ENCODE measurements at regions not wholly inside any gene's neighbourhood (a gene's known extent, or its start where the extent isn't known, plus 50 kb on each side); places are given as distances from the start of the nearest gene placed in this dataset.

GRCh38 chr12:126469211-126469610 lies 1404.0 kb downstream of the AACS start:
- POLR2A ChIA-PET, result interaction anchor here (0.6 kb wide), 1 partner anchor 116 kb away, joined by 3 read pairs; no protein-coding TSS in a partner anchor
- Histone ChIP-seq H3K36me3 (ENCODE audit: control insufficient read depth, insufficient read depth, low read length) (no peaks in the 10 kb centered on the region), H3K27me3 (ENCODE audit: control insufficient read depth, insufficient read depth, low read length) (no peaks in the 10 kb centered on the region), H3K4me3 (ENCODE audit: low read depth, low read length) (no peak overlapping the region)
- no peak for DNase-seq (ENCODE audit: low read depth)
- CTCF ChIA-PET, result interaction anchor here (0.6 kb wide), 1 partner anchor 320 kb away, joined by 4 read pairs; no protein-coding TSS in a partner anchor
- no peak for TF ChIP-seq CTCF (IDR thresholded peaks at IDR 0.05; ENCODE audit: insufficient read depth, low read depth, low read length)

- no peak for TF ChIP-seq CTCF (IDR thresholded peaks at IDR 0.05; ENCODE audit: insufficient read depth, low read depth, low read length)
- POLR2A ChIA-PET, result no interaction called here
- DNase-seq (ENCODE audit: low read depth), result no peak
- Histone ChIP-seq H3K36me3 (ENCODE audit: control insufficient read depth, insufficient read depth, low read length) (no peaks in the 10 kb centered on the region), H3K27me3 (ENCODE audit: control insufficient read depth, insufficient read depth, low read length) (no peaks in the 10 kb centered on the region), H3K4me3 (ENCODE audit: low read depth, low read length) (no peak overlapping the region)
- CTCF ChIA-PET, result no interaction called here
Observed at GRCh38 chr12:126474703-126475102, 1409.5 kb downstream of the AACS start.

- H3K36me3 ChIP-seq (ENCODE audit: control insufficient read depth, insufficient read depth, low read length), result no peaks in the 10 kb centered on the region
- no peaks in the 10 kb centered on the region for H3K27me3 ChIP-seq (ENCODE audit: control insufficient read depth, insufficient read depth, low read length)
- no peak overlapping the region for H3K4me3 ChIP-seq (ENCODE audit: low read depth, low read length)
- ChIA-PET POLR2A (no interaction called here), CTCF (no interaction called here)
- DNase-seq (ENCODE audit: low read depth), result no peak
- no peak for TF ChIP-seq CTCF (IDR thresholded peaks at IDR 0.05; ENCODE audit: insufficient read depth, low read depth, low read length)
Observed at GRCh38 chr12:126480451-126480850, 1415.2 kb downstream of the AACS start.

- ChIA-PET POLR2A (no interaction called here), CTCF (no interaction called here)
- TF ChIP-seq CTCF (IDR thresholded peaks at IDR 0.05; ENCODE audit: insufficient read depth, low read depth, low read length), result no peak
- no peaks in the 10 kb centered on the region for H3K36me3 ChIP-seq (ENCODE audit: control insufficient read depth, insufficient read depth, low read length)
- no peaks in the 10 kb centered on the region for H3K27me3 ChIP-seq (ENCODE audit: control insufficient read depth, insufficient read depth, low read length)
- no peak overlapping the region for H3K4me3 ChIP-seq (ENCODE audit: low read depth, low read length)
- DNase-seq (ENCODE audit: low read depth), result no peak
Observed at GRCh38 chr12:126481688-126482087, 1416.5 kb downstream of the AACS start.

- ChIA-PET POLR2A (no interaction called here), CTCF (no interaction called here)
- DNase-seq (ENCODE audit: low read depth), result no peak
- H3K27me3 ChIP-seq (ENCODE audit: control insufficient read depth, insufficient read depth, low read length), result no peaks in the 10 kb centered on the region
- no peaks in the 10 kb centered on the region for H3K36me3 ChIP-seq (ENCODE audit: control insufficient read depth, insufficient read depth, low read length)
- TF ChIP-seq CTCF (IDR thresholded peaks at IDR 0.05; ENCODE audit: insufficient read depth, low read depth, low read length), result no peak
- H3K4me3 ChIP-seq (ENCODE audit: low read depth, low read length), result no peak overlapping the region
Observed at GRCh38 chr12:126482238-126482889, 1417.1 kb downstream of the AACS start.
